Esophagus squamous epithelium (tissue), 4 donors: ENCODE measurements at regions not wholly inside any gene's neighbourhood (a gene's known extent, or its start where the extent isn't known, plus 50 kb on each side); places are given as distances from the start of the nearest gene placed in this dataset.

Source experiments
- CTCF ChIP-seq, 6 experiments: fragments of 450-650 bp in 4 of 6; fragments of 200-600 bp in 2 of 6; sonication (generic) in 2 of 6; IDR thresholded peaks; one replicate each; pipeline ENCODE4 v1.5.1; 2016 to 2019; ENCODE audit warnings: antibody characterized with exemption in 6 of 6, mild to moderate bottlenecking in 4 of 6, moderate library complexity in 4 of 6
- POLR2A ChIP-seq, 4 donors: fragments of 450-650 bp; IDR thresholded peaks; one replicate each; pipeline ENCODE4 v1.6.1; 2017; ENCODE audit warnings: antibody characterized with exemption in 4 of 4, mild to moderate bottlenecking in 4 of 4, moderate library complexity in 3 of 4

- TF ChIP-seq CTCF (IDR thresholded peaks at IDR 0.05) (no peak), POLR2A (IDR thresholded peaks at IDR 0.05) (no peak)
These were observed 187.6 kb downstream of the ZFP64 start for GRCh38 chr20:52004018-52004417.
